ENCODE measurements at regions not wholly inside any gene's neighbourhood (a gene's known extent, or its start where the extent isn't known, plus 50 kb on each side); places are given as distances from the start of the nearest gene placed in this dataset.
A peak's percentile ranks its signal among the peaks of the same experiment; 100 is the strongest.

- no peak for DNase-seq (ENCODE audit: low read depth)
- Histone ChIP-seq H3K4me3 (ENCODE audit: low read depth, low read length) (no peak overlapping the region), H3K36me3 (ENCODE audit: control insufficient read depth, insufficient read depth, low read length) (no peaks in the 10 kb centered on the region), H3K27me3 (ENCODE audit: control insufficient read depth, insufficient read depth, low read length) (no peaks in the 10 kb centered on the region)
- no peak for TF ChIP-seq CTCF (IDR thresholded peaks at IDR 0.05; ENCODE audit: insufficient read depth, low read length, severe bottlenecking)
- FAIRE-seq = no peak
Observed at GRCh38 chr5:23303435-23303834, 204.0 kb upstream of the PRDM9 start.

- DNase-seq (ENCODE audit: low read depth) (no peak), FAIRE-seq (no peak)
- no peaks in the 10 kb centered on the region for H3K27me3 ChIP-seq (ENCODE audit: control insufficient read depth, insufficient read depth, low read length)
- no peaks in the 10 kb centered on the region for H3K36me3 ChIP-seq (ENCODE audit: control insufficient read depth, insufficient read depth, low read length)
- no peak for TF ChIP-seq CTCF (IDR thresholded peaks at IDR 0.05; ENCODE audit: insufficient read depth, low read length, severe bottlenecking)
- no peak overlapping the region for H3K4me3 ChIP-seq (ENCODE audit: low read depth, low read length)
Observed at GRCh38 chr5:23302438-23302837, 205.0 kb upstream of the PRDM9 start.

GRCh38 chr5:23289162-23289561 is 218.2 kb upstream of the PRDM9 start:
- H3K36me3 ChIP-seq (ENCODE audit: control insufficient read depth, insufficient read depth, low read length) = no peaks in the 10 kb centered on the region
- FAIRE-seq = no peak
- peak; percentile 61 for DNase-seq (ENCODE audit: low read depth)

GRCh38 chr5:23284656-23285055 is 222.8 kb upstream of the PRDM9 start:
- TF ChIP-seq CTCF (IDR thresholded peaks at IDR 0.05; ENCODE audit: insufficient read depth, low read length, severe bottlenecking) = no peak
- Histone ChIP-seq H3K27me3 (ENCODE audit: control insufficient read depth, insufficient read depth, low read length) (no peaks in the 10 kb centered on the region), H3K4me3 (ENCODE audit: low read depth, low read length) (no peak overlapping the region), H3K36me3 (ENCODE audit: control insufficient read depth, insufficient read depth, low read length) (no peaks in the 10 kb centered on the region)
- DNase-seq (ENCODE audit: low read depth) = no peak
- FAIRE-seq = no peak

More at GRCh38 chr5:23289162-23289561, 218.2 kb upstream of the PRDM9 start:
- Histone ChIP-seq H3K27me3 (ENCODE audit: control insufficient read depth, insufficient read depth, low read length) (no peaks in the 10 kb centered on the region), H3K4me3 (ENCODE audit: low read depth, low read length) (no peak overlapping the region)
- TF ChIP-seq CTCF (IDR thresholded peaks at IDR 0.05; ENCODE audit: insufficient read depth, low read length, severe bottlenecking) = no peak

- FAIRE-seq = no peak
- H3K4me3 ChIP-seq (ENCODE audit: low read depth, low read length) = no peak overlapping the region
- DNase-seq (ENCODE audit: low read depth) = peak; percentile 66
- no peaks in the 10 kb centered on the region for H3K27me3 ChIP-seq (ENCODE audit: control insufficient read depth, insufficient read depth, low read length)
- no peak for TF ChIP-seq CTCF (IDR thresholded peaks at IDR 0.05; ENCODE audit: insufficient read depth, low read length, severe bottlenecking)
- no peaks in the 10 kb centered on the region for H3K36me3 ChIP-seq (ENCODE audit: control insufficient read depth, insufficient read depth, low read length)
Observed at GRCh38 chr5:23274171-23274570, 233.2 kb upstream of the PRDM9 start.

- Histone ChIP-seq H3K27me3 (ENCODE audit: control insufficient read depth, insufficient read depth, low read length) (no peaks in the 10 kb centered on the region), H3K4me3 (ENCODE audit: low read depth, low read length) (no peak overlapping the region), H3K36me3 (ENCODE audit: control insufficient read depth, insufficient read depth, low read length) (no peaks in the 10 kb centered on the region)
- DNase-seq (ENCODE audit: low read depth) (peak; percentile 85), FAIRE-seq (no peak)
- no peak for TF ChIP-seq CTCF (IDR thresholded peaks at IDR 0.05; ENCODE audit: insufficient read depth, low read length, severe bottlenecking)
Observed at GRCh38 chr5:23269981-23270380, 237.4 kb upstream of the PRDM9 start.

All from bronchial epithelial cell (primary cell).